H1 (cell line): ENCODE measurements at regions not wholly inside any gene's neighbourhood (a gene's known extent, or its start where the extent isn't known, plus 50 kb on each side); places are given as distances from the start of the nearest gene placed in this dataset.
A peak's percentile ranks its signal among the peaks of the same experiment; 100 is the strongest.

ENCODE experiments used
- CTCF ChIA-PET: fragments of 300-600 bp; sonication (Branson Sonifier 250); formaldehyde crosslinking; loops from one replicate; lab custom pipeline; 2021; ENCODE audit not compliant: partially characterized antibody; lab: Charles Lee
- POLR2A ChIA-PET: fragments of 300-600 bp; sonication (Branson Sonifier 250); formaldehyde crosslinking; loops from one replicate; lab custom pipeline; 2021; ENCODE audit warnings: inconsistent platforms; ENCODE audit not compliant: partially characterized antibody; lab: Charles Lee
- DNase-seq, 2 experiments: peaks; one replicate each; pipeline versions ENCODE4 v3.0.0 to v3.0.0-alpha.2; 2010 to 2022; ENCODE audit warnings: low spot score in 2 of 2, low read depth in 1 of 2, mixed read lengths in 1 of 2
- FAIRE-seq: peaks from 2 replicates; lab custom pipeline; 2011; peaks lifted over from hg19 to GRCh38; lab: Jason Lieb, UNC
- H2AFZ ChIP-seq: 2 replicates; pipeline ENCODE4 v1.8.1; 2012; ENCODE audit warnings: low read length, inconsistent platforms
- H2AK5ac ChIP-seq: 2 replicates; pipeline ENCODE4 v1.6.1; 2013; ENCODE audit warnings: low read depth, low read length
- H2BK120ac ChIP-seq: replicated peaks from 2 replicates; pipeline ENCODE3; 2013; ENCODE audit warnings: low read depth, low read length, inconsistent platforms
- H2BK12ac ChIP-seq: 2 replicates; pipeline ENCODE4 v1.6.1; 2013; ENCODE audit warnings: low read depth, low read length
- H2BK15ac ChIP-seq: 2 replicates; pipeline ENCODE4 v1.6.1; 2013; ENCODE audit warnings: low read length
- H2BK20ac ChIP-seq: 2 replicates; pipeline ENCODE4 v1.6.1; 2013; ENCODE audit warnings: low read length
- H2BK5ac ChIP-seq: 2 replicates; pipeline ENCODE4 v1.6.1; 2013; ENCODE audit warnings: low read depth, low read length
- H3K14ac ChIP-seq: 2 replicates; pipeline ENCODE4 v1.6.1; 2013; ENCODE audit warnings: inconsistent platforms; ENCODE audit not compliant: insufficient read length
- H3K18ac ChIP-seq: 2 replicates; pipeline ENCODE4 v1.6.1; 2013; ENCODE audit warnings: low read length; ENCODE audit errors: extremely low read depth
- H3K23ac ChIP-seq: 2 replicates; pipeline ENCODE4 v1.6.1; 2013; ENCODE audit warnings: inconsistent platforms; ENCODE audit not compliant: insufficient read length
- H3K23me2 ChIP-seq: 2 replicates; pipeline ENCODE4 v1.6.1; 2013; ENCODE audit warnings: low read depth, low read length
- H3K27ac ChIP-seq: 2 replicates; pipeline ENCODE4 v1.6.1; 2011; ENCODE audit warnings: low read depth, low read length, inconsistent platforms
- H3K27me3 ChIP-seq, 4 experiments: replicated peaks in 1 of 4; 1 replicate in 1 of 4; 2 replicates in 3 of 4; pipeline versions ENCODE4 v1.6.1 to v1.8.1; 2011 to 2013; ENCODE audit warnings: low read length in 3 of 4, mild to moderate bottlenecking in 3 of 4, inconsistent platforms in 2 of 4, mixed read lengths in 2 of 4, moderate library complexity in 1 of 4; ENCODE audit not compliant: control insufficient read depth in 3 of 4, insufficient read depth in 3 of 4; ENCODE audit errors: extremely low read depth in 1 of 4
- H3K36me3 ChIP-seq, 4 experiments: 2 replicates each; pipeline versions ENCODE4 v1.6.1 to v1.8.1; 2011 to 2013; ENCODE audit warnings: mild to moderate bottlenecking in 4 of 4, low read length in 3 of 4, moderate library complexity in 2 of 4, control low read depth in 1 of 4, inconsistent platforms in 1 of 4; ENCODE audit not compliant: insufficient read depth in 4 of 4, control insufficient read depth in 2 of 4
- H3K4ac ChIP-seq: replicated peaks from 2 replicates; pipeline ENCODE3; 2013; ENCODE audit warnings: low read length, low read depth, mixed read lengths, inconsistent platforms; ENCODE audit not compliant: insufficient read length
- H3K4me1 ChIP-seq, 4 experiments: replicated peaks in 1 of 4; 1 replicate in 1 of 4; 2 replicates in 3 of 4; pipeline versions ENCODE4 v1.6.1 to v1.8.1; 2011 to 2013; ENCODE audit warnings: low read length in 3 of 4, inconsistent platforms in 2 of 4, mixed read lengths in 1 of 4; ENCODE audit not compliant: insufficient read depth in 4 of 4, control insufficient read depth in 3 of 4
- H3K4me2 ChIP-seq, 2 experiments: 2 replicates each; pipeline versions ENCODE4 v1.6.1 to v1.8.1; 2011 to 2013; ENCODE audit warnings: low read depth in 2 of 2, low read length in 2 of 2, control low read depth in 1 of 2, inconsistent platforms in 1 of 2, mild to moderate bottlenecking in 1 of 2; ENCODE audit not compliant: insufficient read depth in 1 of 2
- H3K4me3 ChIP-seq, 4 experiments: fragments of 200-600, 300-600 bp in 1 of 4; sonication (generic), shearing (Covaris generic), sonication (Bioruptor Twin) in 1 of 4; 2 replicates each; pipeline versions ENCODE4 v1.5.1 to v1.8.1; 2011 to 2016; ENCODE audit warnings: low read length in 4 of 4, low read depth in 3 of 4, control low read depth in 2 of 4, inconsistent platforms in 2 of 4, mild to moderate bottlenecking in 2 of 4, mixed read lengths in 1 of 4, moderate library complexity in 1 of 4; ENCODE audit not compliant: insufficient read depth in 2 of 4; ENCODE audit errors: extremely low read depth in 1 of 4
- H3K56ac ChIP-seq: replicated peaks from 2 replicates; pipeline ENCODE3; 2013; ENCODE audit warnings: low read depth, mild to moderate bottlenecking, mixed read lengths, low read length, inconsistent platforms; ENCODE audit not compliant: insufficient read length
- H3K79me1 ChIP-seq: 2 replicates; pipeline ENCODE4 v1.6.1; 2013; ENCODE audit warnings: low read depth, low read length, control low read depth
- H3K79me2 ChIP-seq, 2 experiments: 2 replicates each; pipeline versions ENCODE4 v1.6.1 to v1.8.1; 2012 to 2013; ENCODE audit warnings: low read length in 2 of 2, mild to moderate bottlenecking in 2 of 2, inconsistent platforms in 1 of 2; ENCODE audit not compliant: insufficient read depth in 2 of 2, control insufficient read depth in 1 of 2
- H3K9ac ChIP-seq, 4 experiments: replicated peaks in 1 of 4; 1 replicate in 1 of 4; 2 replicates in 3 of 4; pipeline versions ENCODE4 v1.6.1 to v1.8.1; 2011 to 2013; ENCODE audit warnings: low read depth in 3 of 4, low read length in 3 of 4, control low read depth in 2 of 4, mild to moderate bottlenecking in 2 of 4, moderate library complexity in 2 of 4, inconsistent platforms in 1 of 4; ENCODE audit errors: extremely low read depth in 1 of 4
- H3K9me3 ChIP-seq, 2 experiments: 2 replicates each; pipeline versions ENCODE4 v1.6.1 to v1.8.1; 2012 to 2013; ENCODE audit warnings: mild to moderate bottlenecking in 2 of 2, moderate library complexity in 2 of 2, control low read depth in 1 of 2, inconsistent platforms in 1 of 2, low read depth in 1 of 2, low read length in 1 of 2, mixed read lengths in 1 of 2; ENCODE audit not compliant: insufficient read depth in 2 of 2
- H4K20me1 ChIP-seq, 2 experiments: replicated peaks in 1 of 2; 2 replicates each; pipeline versions ENCODE3 to v1.8.1; 2011 to 2013; ENCODE audit warnings: inconsistent platforms in 2 of 2, low read length in 2 of 2, mild to moderate bottlenecking in 1 of 2; ENCODE audit not compliant: insufficient read depth in 2 of 2, control insufficient read depth in 1 of 2
- H4K5ac ChIP-seq: 2 replicates; pipeline ENCODE4 v1.6.1; 2013; ENCODE audit warnings: low read length, low read depth, mixed read lengths, inconsistent platforms; ENCODE audit not compliant: insufficient read length
- H4K8ac ChIP-seq: 2 replicates; pipeline ENCODE4 v1.8.0; 2013; ENCODE audit warnings: mild to moderate bottlenecking, moderate library complexity, low read length, inconsistent platforms; ENCODE audit not compliant: insufficient read depth; ENCODE audit errors: extremely low read depth
- H4K91ac ChIP-seq: replicated peaks from 2 replicates; pipeline ENCODE3; 2013; ENCODE audit warnings: low read length, mixed read lengths, inconsistent platforms; ENCODE audit not compliant: insufficient read length
- ATF3 ChIP-seq: IDR thresholded peaks from 2 replicates; pipeline ENCODE4 v1.6.1; 2011; ENCODE audit warnings: low read depth, mild to moderate bottlenecking, low read length; ENCODE audit not compliant: insufficient read depth
- CHD1 ChIP-seq: IDR thresholded peaks from 2 replicates; pipeline ENCODE4 v1.6.1; 2012; ENCODE audit warnings: low read depth, low read length, improper control_type of control experiment
- FOSL1 ChIP-seq: IDR thresholded peaks from 2 replicates; pipeline ENCODE4 v1.6.1; 2011; ENCODE audit warnings: mild to moderate bottlenecking, low read depth, low read length, moderate library complexity; ENCODE audit not compliant: insufficient read depth
- KDM1A ChIP-seq: fragments of 200-600, 300-600 bp; sonication (generic); IDR thresholded peaks from 2 replicates; pipeline ENCODE4 v1.7.1; 2016; ENCODE audit warnings: mild to moderate bottlenecking, low read length, borderline replicate concordance
- POLR2AphosphoS5 ChIP-seq: IDR thresholded peaks from 2 replicates; pipeline ENCODE4 v1.6.1; 2011; ENCODE audit warnings: low read depth, low read length
- RBBP5 ChIP-seq: IDR thresholded peaks from 2 replicates; pipeline ENCODE4 v1.7.1; 2012; ENCODE audit warnings: low read depth, mild to moderate bottlenecking, inconsistent platforms, low read length, moderate library complexity, borderline replicate concordance
- RNF2 ChIP-seq: fragments of 200-900, 300-1000 bp; sonication (generic); IDR thresholded peaks from 2 replicates; pipeline ENCODE4 v1.7.1; 2016; ENCODE audit warnings: borderline replicate concordance, low read depth, mild to moderate bottlenecking, antibody characterized with exemption, low read length; ENCODE audit not compliant: poor library complexity, severe bottlenecking; ENCODE audit errors: missing control alignments
- TAF7 ChIP-seq: optimal IDR thresholded peaks from 2 replicates; pipeline ENCODE3; 2011; ENCODE audit warnings: low read depth, mild to moderate bottlenecking, inconsistent platforms, low read length, moderate library complexity, borderline replicate concordance
- WGBS, 2 experiments: shearing (Covaris generic) in 1 of 2; methylation state at CpG; one replicate each; pipeline versions ENCODE4 v1.1.6 to v1.1.7; 2013 to 2015; ENCODE audit warnings: low lambda C conversion rate in 2 of 2, mixed read lengths in 2 of 2, inconsistent platforms in 1 of 2, low coverage in 1 of 2, missing lambda C conversion rate in 1 of 2; ENCODE audit not compliant: insufficient replicate concordance in 2 of 2, insufficient coverage in 1 of 2, insufficient read length in 1 of 2; ENCODE audit errors: extremely low coverage in 1 of 2, missing lambda C conversion rate in 1 of 2; 5-methylcytosine and 5-hydroxymethylcytosine counted together

- H3K36me3 ChIP-seq = no peaks in the 10 kb centered on the region
- H4K8ac ChIP-seq = no peak overlapping the region
- H3K79me1 ChIP-seq = no peaks in the 10 kb centered on the region
- no peak overlapping the region for H2BK20ac ChIP-seq
- H3K9ac ChIP-seq = no peak overlapping the region
- H2BK15ac ChIP-seq = no peak overlapping the region
- no peak overlapping the region for H3K56ac ChIP-seq
- no peak overlapping the region for H2BK5ac ChIP-seq
- no peak overlapping the region for H3K14ac ChIP-seq
- no peak overlapping the region for H3K4ac ChIP-seq
- H3K79me2 ChIP-seq = no peaks in the 10 kb centered on the region
- H2BK120ac ChIP-seq = no peak overlapping the region
- H3K27me3 ChIP-seq = no peaks in the 10 kb centered on the region
- no peak overlapping the region for H2BK12ac ChIP-seq
- H3K4me1 ChIP-seq = no peaks in the 10 kb centered on the region
- H4K5ac ChIP-seq = no peak overlapping the region
- peaks cover 5% of the 10 kb centered on the region; the same call in 1 of the 2 replicates for H3K23me2 ChIP-seq
- no peak overlapping the region for H2AFZ ChIP-seq
- no peak overlapping the region for H3K23ac ChIP-seq
- H3K9me3 ChIP-seq = 0 out of 4 replicates have a peak, but pooled peaks cover 0 to 3% of the 10 kb centered on the region in 2 experiments
- TF ChIP-seq RNF2 = no peak
- TF ChIP-seq CHD1 = no peak
- no peak for TF ChIP-seq TAF7
- TF ChIP-seq FOSL1 = no peak
- no peak for TF ChIP-seq ATF3
- TF ChIP-seq RBBP5 = no peak
- no peak for TF ChIP-seq KDM1A
- TF ChIP-seq POLR2AphosphoS5 = no peak
- TF ChIP-seq, all 59 proteins: peak for 0
- Histone ChIP-seq H4K20me1 (peaks cover 0 to 1% of the 10 kb centered on the region in 2 experiments), H2AK5ac (no peak overlapping the region), H3K4me3 (no peak overlapping the region), H3K27ac (no peak overlapping the region), H3K18ac (no peak overlapping the region), H3K4me2 (no peak overlapping the region), H4K91ac (no peak overlapping the region)
- FAIRE-seq (no peak), DNase-seq (peak in 1 of 2 experiments; percentile 20)
- WGBS, 2 experiments = 93% methylated on average over 15 of the region's 19 CpGs; no CpG with 5 or more reads in 1 of the 2 experiments
- CTCF ChIA-PET = interaction anchor here (0.9 kb wide), 1 partner anchor 89 kb away, joined by 3 read pairs; no protein-coding TSS in a partner anchor
- POLR2A ChIA-PET = no interaction called here
Measured at GRCh38 chr2:239462671-239463506, 62.1 kb upstream of the HDAC4 start.
